HL-60 (cell line): ENCODE measurements at regions not wholly inside any gene's neighbourhood (a gene's known extent, or its start where the extent isn't known, plus 50 kb on each side); places are given as distances from the start of the nearest gene placed in this dataset.

ENCODE experiments used
- DNase-seq, 2 experiments: peaks; one replicate each; pipeline ENCODE4 v3.0.0-alpha.2; 2010 to 2020; ENCODE audit warnings: low read depth in 1 of 2, low spot score in 1 of 2
- H3K27ac ChIP-seq: fragments of 250-450 bp; sonication (Bioruptor Pico); replicated peaks from 2 replicates; pipeline ENCODE4 v1.5.1; 2020; ENCODE audit warnings: mild to moderate bottlenecking, moderate library complexity
- H3K27me3 ChIP-seq: fragments of 250-450 bp; sonication (Bioruptor Pico); 2 replicates; pipeline ENCODE4 v1.5.1; 2021; ENCODE audit warnings: mild to moderate bottlenecking, moderate library complexity; ENCODE audit not compliant: insufficient read depth, poor library complexity, severe bottlenecking
- H3K4me3 ChIP-seq: replicated peaks from 2 replicates; pipeline ENCODE4 v1.5.1; 2011; ENCODE audit warnings: mild to moderate bottlenecking, control low read depth, low read length; ENCODE audit not compliant: insufficient read depth
- GABPA ChIP-seq: IDR thresholded peaks from 2 replicates; pipeline ENCODE4 v1.6.1; 2012; ENCODE audit warnings: low read depth
- POLR2AphosphoS5 ChIP-seq: IDR thresholded peaks from 2 replicates; pipeline ENCODE4 v1.6.1; 2012; ENCODE audit warnings: low read depth
- SPI1 ChIP-seq: IDR thresholded peaks from 2 replicates; pipeline ENCODE4 v1.6.1; 2012; ENCODE audit warnings: low read depth, mild to moderate bottlenecking, borderline replicate concordance
- TF ChIP-seq, protein P1 (sequence below): IDR thresholded peaks from one replicate; pipeline ENCODE4 v1.5.1; 2011; ENCODE audit warnings: low read length, control low read depth, inconsistent platforms; ENCODE audit not compliant: insufficient read depth
- TF ChIP-seq, protein P2 (sequence below): IDR thresholded peaks from 2 replicates; pipeline ENCODE4 v1.6.1; 2012; ENCODE audit warnings: low read depth; ENCODE audit not compliant: insufficient replicate concordance

DNA sequence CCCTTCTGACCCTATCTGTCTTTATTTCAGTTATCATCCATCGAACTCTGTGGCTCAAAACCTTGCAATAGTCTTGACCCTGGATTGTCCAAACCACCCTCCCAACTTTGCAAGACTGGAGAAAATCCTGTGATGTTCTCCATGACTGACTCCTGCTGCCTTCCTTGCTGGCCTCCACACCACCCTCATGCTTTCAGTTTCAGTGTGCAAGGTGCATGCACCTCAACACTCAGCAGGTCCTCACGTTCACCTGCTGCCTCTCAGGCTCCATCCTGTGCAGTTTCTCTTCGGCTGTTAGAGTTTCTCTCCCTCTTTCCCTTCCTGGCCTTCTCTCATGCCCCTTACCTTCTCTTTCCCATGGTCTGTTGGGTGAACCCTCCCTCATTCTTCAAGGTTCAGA, 59.4 kb upstream of the ASIC2 start:
- H3K4me3 ChIP-seq = no peak overlapping the region
- DNase-seq = no peak
- no peaks in the 10 kb centered on the region for H3K27me3 ChIP-seq
- TF ChIP-seq SPI1 (no peak), POLR2AphosphoS5 (no peak), GABPA (no peak)
- TF ChIP-seq, protein P1, sequence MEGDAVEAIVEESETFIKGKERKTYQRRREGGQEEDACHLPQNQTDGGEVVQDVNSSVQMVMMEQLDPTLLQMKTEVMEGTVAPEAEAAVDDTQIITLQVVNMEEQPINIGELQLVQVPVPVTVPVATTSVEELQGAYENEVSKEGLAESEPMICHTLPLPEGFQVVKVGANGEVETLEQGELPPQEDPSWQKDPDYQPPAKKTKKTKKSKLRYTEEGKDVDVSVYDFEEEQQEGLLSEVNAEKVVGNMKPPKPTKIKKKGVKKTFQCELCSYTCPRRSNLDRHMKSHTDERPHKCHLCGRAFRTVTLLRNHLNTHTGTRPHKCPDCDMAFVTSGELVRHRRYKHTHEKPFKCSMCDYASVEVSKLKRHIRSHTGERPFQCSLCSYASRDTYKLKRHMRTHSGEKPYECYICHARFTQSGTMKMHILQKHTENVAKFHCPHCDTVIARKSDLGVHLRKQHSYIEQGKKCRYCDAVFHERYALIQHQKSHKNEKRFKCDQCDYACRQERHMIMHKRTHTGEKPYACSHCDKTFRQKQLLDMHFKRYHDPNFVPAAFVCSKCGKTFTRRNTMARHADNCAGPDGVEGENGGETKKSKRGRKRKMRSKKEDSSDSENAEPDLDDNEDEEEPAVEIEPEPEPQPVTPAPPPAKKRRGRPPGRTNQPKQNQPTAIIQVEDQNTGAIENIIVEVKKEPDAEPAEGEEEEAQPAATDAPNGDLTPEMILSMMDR = no peak
- TF ChIP-seq, protein P2, sequence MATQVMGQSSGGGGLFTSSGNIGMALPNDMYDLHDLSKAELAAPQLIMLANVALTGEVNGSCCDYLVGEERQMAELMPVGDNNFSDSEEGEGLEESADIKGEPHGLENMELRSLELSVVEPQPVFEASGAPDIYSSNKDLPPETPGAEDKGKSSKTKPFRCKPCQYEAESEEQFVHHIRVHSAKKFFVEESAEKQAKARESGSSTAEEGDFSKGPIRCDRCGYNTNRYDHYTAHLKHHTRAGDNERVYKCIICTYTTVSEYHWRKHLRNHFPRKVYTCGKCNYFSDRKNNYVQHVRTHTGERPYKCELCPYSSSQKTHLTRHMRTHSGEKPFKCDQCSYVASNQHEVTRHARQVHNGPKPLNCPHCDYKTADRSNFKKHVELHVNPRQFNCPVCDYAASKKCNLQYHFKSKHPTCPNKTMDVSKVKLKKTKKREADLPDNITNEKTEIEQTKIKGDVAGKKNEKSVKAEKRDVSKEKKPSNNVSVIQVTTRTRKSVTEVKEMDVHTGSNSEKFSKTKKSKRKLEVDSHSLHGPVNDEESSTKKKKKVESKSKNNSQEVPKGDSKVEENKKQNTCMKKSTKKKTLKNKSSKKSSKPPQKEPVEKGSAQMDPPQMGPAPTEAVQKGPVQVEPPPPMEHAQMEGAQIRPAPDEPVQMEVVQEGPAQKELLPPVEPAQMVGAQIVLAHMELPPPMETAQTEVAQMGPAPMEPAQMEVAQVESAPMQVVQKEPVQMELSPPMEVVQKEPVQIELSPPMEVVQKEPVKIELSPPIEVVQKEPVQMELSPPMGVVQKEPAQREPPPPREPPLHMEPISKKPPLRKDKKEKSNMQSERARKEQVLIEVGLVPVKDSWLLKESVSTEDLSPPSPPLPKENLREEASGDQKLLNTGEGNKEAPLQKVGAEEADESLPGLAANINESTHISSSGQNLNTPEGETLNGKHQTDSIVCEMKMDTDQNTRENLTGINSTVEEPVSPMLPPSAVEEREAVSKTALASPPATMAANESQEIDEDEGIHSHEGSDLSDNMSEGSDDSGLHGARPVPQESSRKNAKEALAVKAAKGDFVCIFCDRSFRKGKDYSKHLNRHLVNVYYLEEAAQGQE = no peak
- H3K27ac ChIP-seq = no peak overlapping the region

DNA sequence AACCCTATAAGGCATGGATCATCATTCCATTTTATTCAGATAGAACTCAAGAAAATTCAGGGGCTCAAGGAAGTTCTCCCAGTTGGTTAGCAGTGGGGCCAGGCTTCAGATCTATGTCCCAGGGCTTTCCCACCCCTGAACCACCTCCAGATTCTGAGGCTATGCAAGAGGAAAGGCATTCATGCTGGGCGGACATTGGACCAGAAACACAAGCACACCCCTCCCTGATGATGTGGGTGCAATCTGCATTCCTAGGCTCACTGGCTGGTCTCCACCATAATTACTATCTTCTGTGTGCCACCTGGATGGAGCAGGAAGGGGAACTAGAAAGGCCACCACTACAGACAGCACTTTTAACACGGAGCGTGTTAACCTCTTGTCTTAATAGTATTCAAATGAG, 63.2 kb upstream of the ASIC2 start:
- Histone ChIP-seq H3K4me3 (no peak overlapping the region), H3K27me3 (no peaks in the 10 kb centered on the region), H3K27ac (no peak overlapping the region)
- DNase-seq = no peak
- TF ChIP-seq, protein P1 = no peak
- no peak for TF ChIP-seq POLR2AphosphoS5

DNA sequence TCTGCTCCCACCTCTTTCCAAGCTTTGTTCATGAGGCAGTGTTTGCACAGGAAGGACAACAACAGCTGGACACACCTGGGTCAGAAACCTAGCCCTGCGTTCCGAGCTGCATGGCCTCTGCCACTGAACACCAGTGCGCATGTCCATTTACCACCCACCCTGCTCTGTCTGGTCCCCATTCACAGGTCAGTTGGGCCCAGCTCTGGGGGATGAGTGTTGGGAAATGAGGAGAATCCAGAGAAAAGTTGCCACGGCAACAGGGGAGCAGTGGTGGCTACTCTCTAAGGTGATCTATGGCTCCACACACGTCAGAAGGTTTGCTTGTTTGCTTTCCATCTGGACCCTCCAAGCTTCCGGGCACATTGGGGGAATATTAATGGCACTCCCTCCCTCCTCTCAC, 70.4 kb upstream of the ASIC2 start:
- TF ChIP-seq POLR2AphosphoS5 (no peak), SPI1 (no peak)
- TF ChIP-seq, protein P1 = no peak
- Histone ChIP-seq H3K27ac (no peak overlapping the region), H3K27me3 (no peaks in the 10 kb centered on the region), H3K4me3 (no peak overlapping the region)
- no peak for DNase-seq

GRCh38 chr17:33366960-33367359, 73.9 kb upstream of the ASIC2 start:
- TF ChIP-seq, protein P1 = no peak
- TF ChIP-seq POLR2AphosphoS5 (no peak), SPI1 (no peak), GABPA (no peak)
- TF ChIP-seq, protein P2 = no peak
- no peaks in the 10 kb centered on the region for H3K27me3 ChIP-seq

More at GRCh38 chr17:33366960-33367359, 73.9 kb upstream of the ASIC2 start:
- Histone ChIP-seq H3K4me3 (no peak overlapping the region), H3K27ac (no peak overlapping the region)
- DNase-seq = no peak
